ENCODE measurements at regions not wholly inside any gene's neighbourhood (a gene's known extent, or its start where the extent isn't known, plus 50 kb on each side); places are given as distances from the start of the nearest gene placed in this dataset.

- DNase-seq: no peak
Measured at GRCh38 chr10:31147210-31147608, 115.5 kb upstream of the ZNF438 start.

GRCh38 chr10:31148951-31149350 lies 117.3 kb upstream of the ZNF438 start:
- peak; percentile 42 for DNase-seq

- peak; percentile 54 for DNase-seq
Measured at GRCh38 chr10:31149835-31150512, 118.3 kb upstream of the ZNF438 start.

GRCh38 chr10:31151301-31151700 lies 119.6 kb upstream of the ZNF438 start:
- DNase-seq: no peak

GRCh38 chr10:31152421-31153135 lies 120.9 kb upstream of the ZNF438 start:
- DNase-seq: no peak

GRCh38 chr10:31153161-31153560 lies 121.5 kb upstream of the ZNF438 start:
- no peak for DNase-seq

GRCh38 chr10:31153692-31154091 lies 122.0 kb upstream of the ZNF438 start:
- no peak for DNase-seq

- DNase-seq: no peak
Measured at GRCh38 chr10:31154996-31155395, 123.3 kb upstream of the ZNF438 start.

GRCh38 chr10:31157123-31158010 lies 125.7 kb upstream of the ZNF438 start:
- DNase-seq: peak; percentile 73

- no peak for DNase-seq
Measured at GRCh38 chr10:31158011-31158658, 126.5 kb upstream of the ZNF438 start.

- DNase-seq: no peak
Measured at GRCh38 chr10:31166606-31167005, 134.9 kb upstream of the ZNF438 start.

- DNase-seq: no peak
Measured at GRCh38 chr10:31170636-31171035, 139.0 kb upstream of the ZNF438 start.

- DNase-seq: no peak
Measured at GRCh38 chr10:31171402-31172083, 139.9 kb upstream of the ZNF438 start.

GRCh38 chr10:31172925-31173324 lies 141.3 kb upstream of the ZNF438 start:
- DNase-seq: no peak

GRCh38 chr10:31173752-31174151 lies 142.1 kb upstream of the ZNF438 start:
- no peak for DNase-seq

GRCh38 chr10:31179091-31179680 lies 139.8 kb upstream of the ZEB1 start:
- DNase-seq: no peak

- no peak for DNase-seq
Measured at GRCh38 chr10:31186225-31187000, 132.6 kb upstream of the ZEB1 start.

GRCh38 chr10:31187182-31187581 lies 131.8 kb upstream of the ZEB1 start:
- DNase-seq: no peak

GRCh38 chr10:31187607-31188210 lies 131.3 kb upstream of the ZEB1 start:
- no peak for DNase-seq

- no peak for DNase-seq
Measured at GRCh38 chr10:31188792-31189406, 130.1 kb upstream of the ZEB1 start.
